HG03039 (cell line): ENCODE measurements at regions not wholly inside any gene's neighbourhood (a gene's known extent, or its start where the extent isn't known, plus 50 kb on each side); places are given as distances from the start of the nearest gene placed in this dataset.

Experiments used
- ATAC-seq: cut with Tn5 transposase; IDR thresholded peaks from one replicate; pipeline ENCODE4 v1.9.1; 2021; ENCODE audit warnings: mild to moderate bottlenecking, moderate library complexity; ENCODE audit not compliant: unreplicated experiment

- no peak for ATAC-seq
Measured at GRCh38 chr13:27014406-27015359, 156.9 kb downstream of the USP12 start.

DNA sequence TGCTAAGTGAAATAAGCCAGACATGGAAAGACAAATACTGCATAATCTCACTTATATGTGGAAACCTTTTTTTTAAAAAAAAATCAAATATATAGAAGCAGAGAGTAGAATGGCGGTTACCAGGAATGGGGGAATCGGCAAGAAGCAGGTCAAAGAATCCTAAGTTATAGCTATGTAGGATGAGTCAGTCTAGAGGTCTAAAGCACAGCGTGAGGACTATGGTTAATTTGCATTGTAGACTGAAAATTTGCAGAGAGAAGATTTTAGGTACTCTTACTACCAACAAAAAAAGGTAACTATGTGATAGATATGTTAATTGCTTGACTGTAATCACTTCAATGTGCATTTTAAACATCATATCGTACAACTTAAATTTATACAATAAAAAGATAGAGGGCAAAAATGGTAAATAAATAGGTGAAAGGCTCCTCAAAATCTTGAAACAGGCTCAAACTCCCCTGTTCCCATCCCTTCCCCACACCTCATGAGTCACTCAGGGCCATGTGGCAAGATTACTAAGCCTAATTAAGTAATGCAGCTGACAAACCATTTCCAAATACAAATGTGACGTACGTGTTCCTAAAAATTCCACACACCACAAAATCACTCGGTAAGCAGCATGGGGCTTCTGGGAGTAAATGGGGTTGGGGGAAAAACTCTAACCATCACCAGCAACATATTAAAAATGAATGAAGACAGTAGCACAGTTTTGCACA lies 159.0 kb downstream of the USP12 start:
- no peak for ATAC-seq

DNA sequence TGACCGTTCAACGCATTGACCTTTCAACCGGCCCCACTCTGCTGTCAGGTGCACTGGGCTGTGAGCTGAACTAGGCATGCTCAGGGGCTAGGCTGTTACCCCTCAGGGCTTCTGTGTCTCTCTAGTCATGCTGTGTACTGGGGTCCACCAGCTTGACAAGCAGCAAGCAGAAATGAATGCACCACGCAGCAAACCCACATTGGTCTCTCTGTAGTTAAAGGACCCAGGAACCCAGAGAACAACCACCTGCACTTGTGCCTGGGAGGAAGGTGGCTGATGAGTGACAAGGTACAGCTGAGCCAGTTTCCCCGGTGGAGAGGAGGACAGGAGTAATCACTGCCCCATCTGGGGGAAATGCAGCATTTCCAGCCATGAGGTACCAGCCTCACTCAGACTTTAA lies 159.9 kb downstream of the USP12 start:
- no peak for ATAC-seq

DNA sequence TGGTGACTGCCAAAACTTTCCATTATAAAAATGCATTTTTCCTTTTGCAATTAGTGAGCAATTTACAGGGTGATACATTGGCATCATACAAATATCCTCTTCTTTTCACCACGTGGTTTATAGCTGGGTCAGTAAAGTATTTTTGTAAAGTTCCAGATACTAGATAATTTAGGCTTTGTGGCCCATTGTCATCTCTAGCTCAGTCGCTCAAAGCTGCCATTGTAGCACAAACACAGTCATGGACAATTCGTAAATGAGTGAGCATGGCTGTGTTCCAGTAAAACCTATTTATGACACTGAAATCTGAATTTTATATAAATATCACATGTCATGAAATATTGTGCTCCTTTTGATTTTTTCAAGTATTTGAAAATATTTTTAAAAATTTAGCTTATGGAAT lies 162.9 kb downstream of the USP12 start:
- no peak for ATAC-seq

DNA sequence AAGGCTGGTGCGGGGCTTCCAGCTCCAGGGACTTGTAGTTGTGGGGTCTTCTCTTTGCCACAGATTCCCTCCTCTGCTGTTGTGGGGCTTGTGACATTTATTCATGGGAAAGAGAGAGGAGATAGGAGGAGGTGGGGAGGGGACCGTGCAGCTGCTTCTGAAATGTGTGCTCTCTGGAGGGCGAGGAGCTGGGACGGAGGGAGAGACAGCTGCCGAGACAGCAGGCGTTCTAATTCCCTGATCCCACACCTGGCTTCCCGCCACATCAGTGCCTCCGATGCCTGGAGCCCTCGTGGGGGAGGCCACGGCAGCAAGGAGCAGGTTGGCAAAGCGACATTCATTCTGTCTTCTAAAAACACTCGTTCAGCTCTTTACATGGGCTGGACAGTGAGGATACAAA lies 164.4 kb downstream of the USP12 start:
- ATAC-seq, result no peak

DNA sequence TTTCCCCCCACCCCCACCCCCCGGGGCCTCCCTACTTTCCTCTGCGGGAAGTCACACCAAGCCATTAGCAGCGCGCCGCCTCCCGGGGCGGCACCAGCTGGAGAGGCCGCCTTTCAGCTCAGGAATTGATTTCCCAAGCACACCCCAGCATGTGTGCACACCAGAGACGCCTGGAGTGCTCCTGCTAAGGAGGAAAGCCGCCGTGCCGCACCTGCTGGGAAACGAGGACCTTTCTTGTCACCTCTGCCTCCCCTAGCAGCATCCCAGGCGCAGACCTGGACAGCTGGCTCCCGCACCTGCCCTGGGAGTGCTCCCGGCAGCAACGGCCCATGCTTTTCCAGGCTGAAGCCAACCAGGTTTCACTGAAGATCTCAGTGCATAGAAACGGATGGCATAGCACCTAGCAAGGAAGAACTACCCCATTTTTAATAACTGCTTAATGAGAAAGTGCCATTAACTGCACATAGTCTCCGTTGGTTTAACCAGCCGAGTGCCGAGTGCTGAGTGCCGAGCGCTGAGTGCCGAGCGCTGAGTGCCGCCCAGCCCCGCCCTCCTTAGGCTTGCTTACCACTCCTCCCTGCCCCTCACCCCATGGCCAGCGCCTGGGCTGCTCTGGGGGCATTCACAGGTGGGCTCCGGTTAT lies 165.0 kb downstream of the USP12 start:
- no peak for ATAC-seq

DNA sequence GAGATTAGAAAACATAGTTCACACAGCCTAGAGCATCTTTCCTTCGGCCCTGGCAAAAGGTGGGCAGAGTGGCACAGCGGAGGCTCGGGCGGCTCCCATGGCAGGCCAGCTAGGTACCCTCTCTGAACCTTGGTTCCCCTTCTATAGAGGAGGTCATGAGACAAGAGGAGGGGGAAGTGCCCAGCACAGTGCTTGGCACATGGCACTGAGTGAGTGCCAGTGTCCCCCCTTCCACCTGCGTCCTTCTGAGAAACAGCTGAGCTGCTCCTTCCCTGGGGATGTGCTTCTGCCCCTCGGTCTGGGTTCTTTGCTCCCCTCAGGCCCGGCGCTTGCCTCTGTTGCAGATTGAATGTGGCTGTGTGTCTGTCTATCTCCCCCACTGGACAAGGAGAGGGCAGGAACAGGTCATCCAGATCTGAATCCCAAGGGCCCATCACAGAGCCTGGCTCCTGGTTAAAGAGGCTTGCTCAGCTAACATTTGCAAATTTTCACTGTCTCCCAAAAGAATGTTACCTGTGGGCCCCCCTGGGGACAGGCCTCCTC lies 165.6 kb downstream of the USP12 start:
- no peak for ATAC-seq

- no peak for ATAC-seq
Measured at GRCh38 chr13:27005556-27005955, 166.1 kb downstream of the USP12 start.

GRCh38 chr13:27004866-27005265 lies 166.7 kb downstream of the USP12 start:
- no peak for ATAC-seq

DNA sequence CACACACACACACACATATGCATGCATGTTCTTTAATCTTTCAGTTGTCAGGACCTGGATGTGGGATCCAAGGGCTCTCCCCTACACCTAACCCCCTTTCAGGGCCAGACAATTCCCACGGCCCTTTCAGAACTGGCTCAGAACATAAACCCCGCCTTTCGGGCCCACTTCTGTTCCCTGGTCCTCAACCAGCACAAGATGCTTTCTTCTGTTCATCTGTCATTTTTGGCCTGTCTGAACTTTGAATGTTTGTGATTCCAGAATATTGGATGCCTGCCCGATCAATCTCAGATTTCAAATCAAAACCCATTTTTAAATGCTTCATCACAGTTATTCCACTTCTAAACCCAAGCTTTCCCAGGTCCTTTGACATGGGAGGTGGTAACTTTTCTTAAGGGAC lies 167.3 kb downstream of the USP12 start:
- no peak for ATAC-seq

DNA sequence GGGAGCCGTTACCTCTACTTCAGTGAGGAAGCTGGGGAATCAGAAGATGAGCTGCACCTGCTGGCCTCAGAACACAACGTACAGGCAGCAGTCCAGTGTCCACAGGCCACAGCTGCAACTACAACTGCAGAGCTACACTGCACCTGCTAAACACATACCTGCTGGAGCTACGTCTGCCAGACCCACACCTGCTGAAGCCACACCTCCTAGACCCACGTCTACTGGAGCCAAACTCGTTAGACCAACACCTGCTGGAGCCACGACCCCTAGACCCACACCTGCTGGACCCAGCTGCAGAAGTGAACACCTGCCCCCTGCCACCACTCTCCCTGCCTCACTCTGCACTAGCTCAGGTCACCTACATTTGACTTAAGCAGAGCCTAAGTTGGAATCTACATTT lies 169.9 kb downstream of the USP12 start:
- ATAC-seq, result no peak

DNA sequence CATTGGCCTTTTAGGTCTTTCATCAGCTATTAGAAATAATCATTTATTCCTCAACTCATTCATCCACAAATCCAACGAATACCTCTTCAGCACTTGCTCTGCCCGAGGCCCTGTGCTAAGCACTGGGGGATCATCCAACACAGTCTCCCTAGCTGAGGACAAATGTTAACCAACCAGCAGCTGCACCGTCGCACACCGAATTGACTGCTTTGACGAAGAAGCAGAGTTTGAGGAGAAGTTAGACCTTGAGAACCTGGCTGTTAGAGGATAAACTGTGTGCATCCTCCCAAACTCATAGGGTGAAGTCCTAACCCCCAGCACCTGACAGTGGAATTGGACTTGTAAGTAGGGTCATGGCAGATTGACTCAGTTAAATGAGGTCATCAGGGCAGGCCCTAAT lies 170.9 kb downstream of the USP12 start:
- ATAC-seq, result no peak

GRCh38 chr13:26999499-26999898 lies 172.1 kb downstream of the USP12 start:
- no peak for ATAC-seq

DNA sequence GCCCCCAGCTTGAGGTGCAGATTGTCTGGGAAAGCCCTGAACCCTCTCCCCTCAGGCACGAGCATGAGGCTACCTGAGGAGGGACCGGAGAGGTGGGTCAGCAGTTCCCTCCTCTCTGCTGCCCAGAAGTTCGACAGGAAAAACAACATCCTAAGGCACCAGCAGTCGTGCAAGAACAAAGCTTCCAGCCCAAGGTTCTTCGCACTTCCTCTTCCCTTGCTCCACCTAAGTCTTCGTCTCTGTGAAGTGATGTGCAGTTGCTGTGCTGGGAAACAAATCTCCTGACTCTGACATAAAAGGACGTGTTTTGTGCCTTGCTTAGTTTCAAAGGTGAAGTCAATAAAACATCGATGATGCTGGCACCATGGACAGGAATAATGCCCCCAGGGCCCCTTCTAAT lies 173.3 kb downstream of the USP12 start:
- ATAC-seq, result no peak

DNA sequence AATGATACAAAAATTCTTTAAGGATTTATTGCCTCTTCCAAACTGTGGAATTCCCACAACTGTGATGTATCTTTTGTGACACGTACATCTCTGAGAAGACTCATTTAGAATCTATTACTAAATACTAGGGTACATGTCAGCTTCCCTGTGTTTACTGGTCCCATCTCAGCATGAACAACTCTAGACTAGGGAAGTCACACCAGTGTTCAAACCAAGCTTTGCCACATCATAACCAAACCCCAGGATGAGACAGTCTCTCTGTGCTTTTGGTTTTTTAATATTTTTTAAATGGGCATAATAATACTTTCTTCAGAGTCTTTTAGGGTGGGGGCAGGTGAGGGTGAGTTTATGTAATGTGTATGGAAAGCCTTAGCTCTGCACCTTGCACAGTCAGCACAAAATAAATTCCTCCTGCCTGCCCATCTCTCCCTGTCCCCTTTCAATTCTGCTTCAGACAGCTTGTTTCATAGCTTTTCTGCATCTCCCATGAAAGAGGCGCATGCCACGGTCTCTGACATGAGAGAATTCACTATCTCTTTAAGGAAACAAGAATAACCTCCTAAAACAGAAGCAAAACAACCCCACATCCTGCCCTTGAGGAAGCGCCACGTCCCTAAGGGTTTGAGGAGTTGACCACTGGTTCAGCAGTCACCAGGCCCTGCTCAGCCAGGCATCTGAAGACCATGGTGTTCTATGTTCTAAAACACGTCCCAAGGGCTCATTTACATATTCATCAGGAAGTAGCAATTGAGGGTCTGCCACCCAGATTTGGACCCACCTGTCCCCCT lies 174.5 kb downstream of the USP12 start:
- peak; percentile 60 for ATAC-seq

DNA sequence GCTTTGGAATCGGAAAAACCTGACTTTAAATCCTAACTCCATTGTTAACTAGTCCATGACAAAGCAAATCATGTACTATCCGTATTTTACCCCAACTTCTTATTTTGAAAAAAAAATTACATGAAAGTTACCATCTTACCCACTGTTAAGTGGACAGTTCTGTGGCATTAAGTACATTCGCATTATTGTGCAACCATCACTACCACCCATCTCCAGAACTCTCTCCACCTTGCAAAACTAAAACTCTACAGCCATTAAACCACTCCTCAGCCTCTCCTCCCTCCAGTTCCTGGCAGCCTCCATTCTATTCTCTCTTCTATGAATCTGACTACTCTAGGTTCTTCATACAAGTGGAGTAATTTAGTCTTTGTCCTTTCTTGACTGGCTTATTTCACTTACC lies 176.5 kb downstream of the USP12 start:
- ATAC-seq, result no peak

GRCh38 chr13:26993780-26994179 lies 177.8 kb downstream of the USP12 start:
- ATAC-seq, result no peak

- ATAC-seq, result no peak
Measured at GRCh38 chr13:26992951-26993719, 178.5 kb downstream of the USP12 start.

- ATAC-seq, result no peak
Measured at GRCh38 chr13:26991508-26992181, 180.0 kb downstream of the USP12 start.
